SK-N-SH (cell line): ENCODE measurements at regions not wholly inside any gene's neighbourhood (a gene's known extent, or its start where the extent isn't known, plus 50 kb on each side); places are given as distances from the start of the nearest gene placed in this dataset.

Experiments
- CTCF ChIA-PET: fragments of 300-600, 350-600 bp; formaldehyde crosslinking; extraction: SDS; loops from one replicate; lab custom pipeline; 2021; lab: Yijun Ruan, JAX
- POLR2A ChIA-PET: fragments of 350-600 bp; sonication (Branson Sonifier 250); formaldehyde crosslinking; extraction: SDS; loops from one replicate; lab custom pipeline; 2020; ENCODE audit warnings: antibody characterized with exemption, inconsistent platforms; lab: Yijun Ruan, JAX
- DNase-seq: peaks from one replicate; pipeline ENCODE4 v3.0.0; 2012
- H2AFZ ChIP-seq: fragments of 200-600 bp; sonication (generic); 2 replicates; pipeline ENCODE4 v1.8.1; 2016; ENCODE audit warnings: antibody characterized with exemption, mild to moderate bottlenecking, low read depth
- H3F3A ChIP-seq: fragments of 200-600 bp; sonication (generic); replicated peaks from 2 replicates; pipeline ENCODE3; 2016; ENCODE audit warnings: antibody characterized with exemption, mild to moderate bottlenecking; ENCODE audit not compliant: insufficient read depth
- H3K27ac ChIP-seq, 2 experiments: fragments of 200-500 bp in 1 of 2; fragments of 200-600 bp in 1 of 2; sonication (Bioruptor generic) in 1 of 2; sonication (generic), shearing (Covaris generic) in 1 of 2; 2 replicates each; pipeline versions ENCODE4 v1.5.1 to v1.6.1; 2014 to 2016; ENCODE audit warnings: low read depth in 2 of 2, inconsistent platforms in 1 of 2, low read length in 1 of 2, mild to moderate bottlenecking in 1 of 2, mixed read lengths in 1 of 2
- H3K27me3 ChIP-seq: fragments of 200-600 bp; sonication (generic), shearing (Covaris generic); 2 replicates; pipeline ENCODE4 v1.6.1; 2016; ENCODE audit warnings: mixed run types; ENCODE audit not compliant: insufficient read depth
- H3K36me3 ChIP-seq, 2 experiments: fragments of 200-500 bp in 1 of 2; fragments of 200-600 bp in 1 of 2; sonication (Bioruptor generic) in 1 of 2; sonication (generic) in 1 of 2; replicated peaks in 1 of 2; 2 replicates each; pipeline versions ENCODE3 to v1.5.1; 2014 to 2016; ENCODE audit warnings: low read length in 1 of 2, mild to moderate bottlenecking in 1 of 2; ENCODE audit not compliant: insufficient read depth in 2 of 2, control insufficient read depth in 1 of 2
- H3K4me1 ChIP-seq, 2 experiments: fragments of 200-500 bp in 1 of 2; fragments of 200-600 bp in 1 of 2; sonication (Bioruptor generic) in 1 of 2; sonication (generic), shearing (Covaris generic) in 1 of 2; 2 replicates each; pipeline versions ENCODE4 v1.5.1 to v1.6.1; 2014 to 2016; ENCODE audit warnings: low read depth in 1 of 2, low read length in 1 of 2, mixed run types in 1 of 2; ENCODE audit not compliant: insufficient read depth in 2 of 2, control insufficient read depth in 1 of 2
- H3K4me2 ChIP-seq: fragments of 200-600 bp; sonication (generic), shearing (Covaris generic); 2 replicates; pipeline ENCODE4 v1.6.1; 2017; ENCODE audit warnings: mixed run types
- H3K4me3 ChIP-seq, 2 experiments: fragments of 200-500 bp in 1 of 2; fragments of 200-600 bp in 1 of 2; sonication (Bioruptor generic) in 1 of 2; sonication (generic), shearing (Covaris generic) in 1 of 2; 2 replicates each; pipeline versions ENCODE4 v1.5.1 to v1.8.1; 2014 to 2016; ENCODE audit warnings: low read depth in 2 of 2, inconsistent platforms in 1 of 2, low read length in 1 of 2, mild to moderate bottlenecking in 1 of 2, mixed read lengths in 1 of 2, moderate library complexity in 1 of 2
- H3K79me2 ChIP-seq: fragments of 200-600 bp; sonication (generic); 2 replicates; pipeline ENCODE4 v1.8.1; 2017; ENCODE audit warnings: mild to moderate bottlenecking; ENCODE audit not compliant: insufficient read depth
- H3K9ac ChIP-seq: fragments of 200-600 bp; sonication (generic); 2 replicates; pipeline ENCODE4 v1.6.1; 2017; ENCODE audit warnings: mixed run types
- H3K9me2 ChIP-seq: fragments of 200-600 bp; sonication (generic); 2 replicates; pipeline ENCODE4 v1.6.1; 2017; ENCODE audit warnings: mixed run types
- H3K9me3 ChIP-seq: fragments of 200-600 bp; sonication (generic); 2 replicates; pipeline ENCODE4 v1.6.1; 2017; ENCODE audit warnings: mixed run types, mild to moderate bottlenecking, moderate library complexity
- H4K20me1 ChIP-seq: fragments of 200-600 bp; sonication (generic); 2 replicates; pipeline ENCODE4 v1.6.1; 2017; ENCODE audit warnings: mild to moderate bottlenecking, mixed run types; ENCODE audit not compliant: insufficient read depth
- ELF1 ChIP-seq: IDR thresholded peaks from 2 replicates; pipeline ENCODE4 v1.4.0; 2012
- FOSL2 ChIP-seq: IDR thresholded peaks from 2 replicates; pipeline ENCODE4 v1.4.0; 2012; ENCODE audit warnings: low read depth, mild to moderate bottlenecking, moderate library complexity, borderline replicate concordance
- RCOR1 ChIP-seq: fragments of 150-350 bp; IDR thresholded peaks from 2 replicates; pipeline ENCODE4 v1.6.1; 2017; ENCODE audit warnings: antibody characterized with exemption, low read length
- RFX5 ChIP-seq: IDR thresholded peaks from 2 replicates; pipeline ENCODE4 v1.6.1; 2012; ENCODE audit warnings: mild to moderate bottlenecking, improper control_type of control experiment, low read length
- SIN3A ChIP-seq: IDR thresholded peaks from 2 replicates; pipeline ENCODE4 v1.6.1; 2012; ENCODE audit warnings: low read depth, mild to moderate bottlenecking, low read length, moderate library complexity, borderline replicate concordance
- WGBS: methylation state at CpG from one replicate; pipeline ENCODE4 v1.1.6; 2017; ENCODE audit warnings: low lambda C conversion rate; 5-methylcytosine and 5-hydroxymethylcytosine counted together

- H3F3A ChIP-seq: no peaks in the 10 kb centered on the region
- H3K27me3 ChIP-seq: no peaks in the 10 kb centered on the region
- H3K4me1 ChIP-seq: peaks cover 0 to 5% of the 10 kb centered on the region in 2 experiments; a peak in 2 of 4 replicates
- no peaks in the 10 kb centered on the region for H3K36me3 ChIP-seq
- no peaks in the 10 kb centered on the region for H4K20me1 ChIP-seq
- no peak overlapping the region for H3K4me3 ChIP-seq
- H3K27ac ChIP-seq: no peak overlapping the region
- no peaks in the 10 kb centered on the region for H3K9me3 ChIP-seq
- ChIA-PET CTCF (interaction anchor here (1.0 to 1.9 kb wide), 2 partner anchors 12 to 33 kb away, joined by 3 to 6 read pairs; no protein-coding TSS in a partner anchor), POLR2A (interaction anchor here (1.0 kb wide), 1 partner anchor 18 kb away, joined by 3 read pairs; no protein-coding TSS in a partner anchor)
- 66% methylated on average over 4 of the region's 4 CpGs for WGBS
- no peak overlapping the region for H3K9ac ChIP-seq
- no peak overlapping the region for H3K4me2 ChIP-seq
- DNase-seq: no peak
- H2AFZ ChIP-seq: no peak overlapping the region
- TF ChIP-seq FOSL2 (no peak), RFX5 (no peak), RCOR1 (no peak), SIN3A (no peak), ELF1 (no peak)
- no peaks in the 10 kb centered on the region for H3K9me2 ChIP-seq
- H3K79me2 ChIP-seq: no peaks in the 10 kb centered on the region
These were observed 49.7 kb upstream of the USP3 start for GRCh38 chr15:63454503-63455211.
